HG03108 (cell line): ENCODE measurements at regions not wholly inside any gene's neighbourhood (a gene's known extent, or its start where the extent isn't known, plus 50 kb on each side); places are given as distances from the start of the nearest gene placed in this dataset.

Experiments
- ATAC-seq: cut with Tn5 transposase; IDR thresholded peaks from one replicate; pipeline ENCODE4 v1.9.1; 2021; ENCODE audit warnings: moderate library complexity; ENCODE audit not compliant: unreplicated experiment

DNA sequence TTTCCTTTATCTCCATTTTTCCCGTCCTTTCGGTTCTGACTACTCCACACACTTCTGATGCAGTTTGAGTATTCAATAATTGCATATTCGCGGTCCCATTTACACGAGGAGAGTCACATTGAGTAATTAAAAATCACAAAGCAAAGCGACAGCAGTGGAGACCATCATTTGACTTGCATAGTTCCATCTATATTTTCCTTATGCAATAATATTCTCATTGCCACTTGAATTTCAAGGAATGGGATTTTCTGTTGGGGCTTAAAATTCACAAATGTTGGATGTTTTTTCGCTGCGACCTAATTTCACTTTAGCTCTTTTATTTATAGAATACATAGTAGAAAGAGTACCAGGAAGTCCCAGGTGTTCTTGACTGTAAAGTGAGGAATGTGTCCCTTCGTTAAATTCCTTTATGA lies 186.8 kb downstream of the ZEB2 start:
- ATAC-seq: no peak

DNA sequence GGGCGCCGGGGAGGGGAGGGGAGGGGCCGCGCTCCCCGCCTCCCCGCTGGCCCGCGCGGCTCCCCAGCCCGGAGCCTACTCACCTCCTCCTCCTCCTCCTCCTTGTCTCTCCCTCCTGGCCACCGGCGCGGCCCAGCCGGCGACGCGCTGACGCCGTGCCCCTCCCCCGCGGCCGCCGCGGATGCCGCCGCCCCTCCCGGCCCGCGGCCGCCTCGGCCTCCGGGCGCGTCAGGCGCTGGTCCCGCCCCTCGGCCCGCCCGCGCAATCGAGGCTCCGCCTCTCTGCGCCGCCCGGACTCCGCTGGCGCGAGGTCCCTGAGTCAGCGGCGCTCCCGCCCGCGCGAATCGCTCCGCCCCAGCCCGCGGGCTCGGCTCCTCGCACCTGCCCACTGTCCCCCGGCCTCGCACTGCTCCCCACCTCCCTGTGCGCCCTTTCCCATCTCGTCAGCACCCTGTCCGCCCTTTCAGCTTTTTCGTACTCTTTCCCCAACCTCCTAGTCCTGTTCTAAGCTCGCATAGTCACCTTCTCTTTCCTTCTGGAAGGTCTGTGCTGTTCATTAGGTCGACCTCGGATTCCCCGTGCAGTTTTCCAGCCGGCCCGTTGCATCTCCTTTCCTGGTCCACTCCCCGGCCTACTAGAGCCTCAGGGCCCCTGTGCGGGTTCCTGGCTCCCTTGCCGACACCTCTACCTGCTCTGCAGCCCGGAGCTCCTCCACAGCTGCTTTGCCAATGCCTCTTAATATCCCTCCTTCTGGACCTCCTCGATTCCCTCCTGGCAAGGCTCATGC lies 187.4 kb downstream of the ZEB2 start:
- peak; percentile 88 for ATAC-seq

- ATAC-seq: peak; percentile 72
Observed at GRCh38 chr2:144331674-144332355, 188.1 kb downstream of the ZEB2 start.

- no peak for ATAC-seq
Observed at GRCh38 chr2:144330951-144331673, 188.8 kb downstream of the ZEB2 start.

GRCh38 chr2:144329472-144329871 lies 190.4 kb downstream of the ZEB2 start:
- no peak for ATAC-seq

DNA sequence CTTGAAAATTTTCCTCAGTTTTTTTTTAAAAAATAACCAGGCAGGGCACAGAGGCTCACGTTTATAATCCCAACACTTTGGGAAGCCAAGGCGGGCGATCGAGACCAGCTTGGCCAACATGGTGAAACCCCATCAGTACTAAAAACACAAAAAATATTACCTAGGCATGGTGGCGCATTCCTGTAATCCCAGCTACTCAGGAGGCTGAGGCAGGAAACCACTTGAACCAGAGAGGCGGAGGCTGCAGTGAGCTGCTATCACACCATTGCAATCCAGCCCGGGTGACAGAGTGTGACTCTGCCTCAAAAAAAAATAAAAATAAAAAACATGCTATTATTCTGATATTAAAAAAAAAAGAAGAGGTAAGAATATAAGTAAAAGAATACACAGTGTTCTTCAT lies 191.0 kb downstream of the ZEB2 start:
- no peak for ATAC-seq

GRCh38 chr2:144326825-144327224 lies 193.1 kb downstream of the ZEB2 start:
- no peak for ATAC-seq

DNA sequence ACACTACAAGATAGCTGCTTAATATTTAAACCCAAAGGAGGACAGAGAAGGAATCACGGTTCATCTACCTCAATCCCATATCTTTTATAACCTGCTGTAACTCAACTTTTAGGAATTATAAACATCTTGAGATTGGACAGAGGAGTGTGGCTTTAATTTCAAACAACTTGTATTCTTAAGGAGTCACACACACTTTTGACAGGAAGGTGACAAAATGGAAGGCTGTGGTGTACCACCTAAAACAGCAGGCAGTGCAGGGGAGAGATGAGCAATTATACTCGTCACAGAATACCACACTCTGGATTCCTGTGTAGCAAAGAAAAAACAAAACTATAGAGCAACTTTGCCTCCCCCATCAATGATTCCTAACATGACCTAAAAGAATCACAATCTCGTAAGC lies 194.8 kb downstream of the ZEB2 start:
- peak; percentile 66 for ATAC-seq

- ATAC-seq: peak; percentile 32
Observed at GRCh38 chr2:144324446-144325045, 195.4 kb downstream of the ZEB2 start.

GRCh38 chr2:144323946-144324345 lies 196.0 kb downstream of the ZEB2 start:
- ATAC-seq: peak; percentile 35

GRCh38 chr2:144322379-144322778 lies 197.5 kb downstream of the ZEB2 start:
- no peak for ATAC-seq

- no peak for ATAC-seq
Observed at GRCh38 chr2:144320491-144320890, 199.4 kb downstream of the ZEB2 start.

DNA sequence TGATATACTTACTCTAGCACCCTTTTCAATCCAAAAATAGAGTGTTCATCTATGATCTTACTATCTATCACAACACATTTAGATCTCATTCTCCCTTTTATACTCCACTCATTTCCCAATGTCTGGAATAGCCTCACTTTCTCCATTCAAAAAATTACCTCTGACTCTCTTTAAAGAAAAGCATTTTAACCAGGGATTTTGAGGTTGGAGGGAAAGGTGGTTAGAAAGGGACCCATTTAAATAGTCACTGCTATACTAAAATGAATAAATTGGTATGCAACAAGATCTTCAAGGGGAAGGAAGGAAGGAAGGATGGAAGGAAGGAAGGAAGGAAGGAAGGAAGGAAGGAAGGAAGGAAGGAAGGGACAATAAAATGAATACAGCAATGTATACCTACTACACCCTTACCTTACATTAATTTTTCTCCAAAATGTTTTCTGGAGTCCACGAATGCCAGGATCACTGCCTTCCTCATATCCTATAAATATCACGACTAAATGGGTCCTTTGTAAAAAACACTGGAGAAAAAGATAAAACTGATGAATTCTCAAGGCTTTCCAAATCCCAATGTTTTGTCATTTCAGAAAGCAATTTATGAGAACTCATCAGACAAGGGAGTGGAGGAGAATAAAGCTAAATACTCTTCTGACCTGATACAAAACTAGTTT lies 202.7 kb downstream of the ZEB2 start:
- no peak for ATAC-seq

- no peak for ATAC-seq
Observed at GRCh38 chr2:144310889-144311608, 208.9 kb downstream of the ZEB2 start.

- ATAC-seq: no peak
Observed at GRCh38 chr2:144310484-144310883, 209.4 kb downstream of the ZEB2 start.

DNA sequence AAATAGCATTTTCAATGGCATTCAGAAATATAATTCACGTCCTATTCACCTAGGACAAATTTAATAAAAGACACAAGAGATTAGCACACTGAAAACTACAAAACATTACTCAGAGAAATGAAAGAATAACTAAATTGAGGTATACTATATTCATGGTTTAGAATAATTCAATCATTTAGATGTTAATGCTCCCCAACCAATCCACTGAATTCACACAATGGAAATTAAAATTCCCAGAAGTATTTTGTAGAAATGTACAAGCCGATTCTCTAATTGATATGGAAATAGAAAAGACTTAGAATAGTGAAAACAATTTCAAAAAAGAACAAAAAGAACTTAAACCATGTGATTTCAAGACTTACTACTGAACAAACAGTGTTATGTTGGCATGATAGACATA lies 212.2 kb downstream of the ZEB2 start:
- no peak for ATAC-seq

- no peak for ATAC-seq
Observed at GRCh38 chr2:144304202-144304601, 215.7 kb downstream of the ZEB2 start.

GRCh38 chr2:144300632-144301031 lies 219.3 kb downstream of the ZEB2 start:
- ATAC-seq: no peak

DNA sequence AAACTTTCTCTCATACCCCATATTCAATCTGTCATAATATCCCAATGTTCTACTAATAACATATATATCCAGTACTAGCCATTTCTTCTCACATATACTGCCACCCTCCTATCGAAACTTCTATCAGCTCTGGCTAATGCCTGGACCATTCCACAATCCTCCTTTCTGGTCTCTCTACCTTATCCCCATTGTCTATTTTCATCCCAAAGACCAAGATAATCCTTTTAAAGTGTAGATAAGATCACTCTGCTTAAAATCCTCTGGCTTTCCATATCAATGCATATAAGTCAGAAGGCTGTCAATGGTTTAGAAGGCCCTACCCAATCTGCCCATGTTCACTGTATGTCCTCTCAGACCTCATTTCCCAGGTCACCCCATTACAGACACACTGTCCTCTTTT lies 229.6 kb downstream of the ZEB2 start:
- ATAC-seq: no peak

DNA sequence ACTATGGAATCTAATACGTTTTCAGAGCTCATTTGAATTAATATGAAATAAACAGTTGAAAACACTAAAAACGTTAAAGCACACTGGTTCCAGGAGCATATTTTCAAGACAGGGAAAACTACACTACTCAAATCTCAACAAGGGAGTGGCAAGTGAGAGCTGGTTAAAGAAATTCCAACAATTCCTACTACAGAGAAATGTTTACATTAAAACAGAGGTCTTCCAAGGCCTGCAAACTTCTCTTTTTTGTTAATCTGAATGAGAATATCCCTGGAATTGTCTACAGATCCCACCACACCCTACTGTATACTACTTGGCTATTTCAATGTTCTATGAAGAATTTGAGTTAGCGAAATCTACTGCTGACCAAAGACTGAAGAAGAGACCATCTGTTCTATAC lies 231.5 kb downstream of the ZEB2 start:
- ATAC-seq: no peak
